ENCODE measurements at regions not wholly inside any gene's neighbourhood (a gene's known extent, or its start where the extent isn't known, plus 50 kb on each side); places are given as distances from the start of the nearest gene placed in this dataset.
"Not testable (repeated sequence)": the region's sequence is repeated elsewhere in the genome, so short reads cannot be mapped to it uniquely, and the experiment has no call there.

DNA sequence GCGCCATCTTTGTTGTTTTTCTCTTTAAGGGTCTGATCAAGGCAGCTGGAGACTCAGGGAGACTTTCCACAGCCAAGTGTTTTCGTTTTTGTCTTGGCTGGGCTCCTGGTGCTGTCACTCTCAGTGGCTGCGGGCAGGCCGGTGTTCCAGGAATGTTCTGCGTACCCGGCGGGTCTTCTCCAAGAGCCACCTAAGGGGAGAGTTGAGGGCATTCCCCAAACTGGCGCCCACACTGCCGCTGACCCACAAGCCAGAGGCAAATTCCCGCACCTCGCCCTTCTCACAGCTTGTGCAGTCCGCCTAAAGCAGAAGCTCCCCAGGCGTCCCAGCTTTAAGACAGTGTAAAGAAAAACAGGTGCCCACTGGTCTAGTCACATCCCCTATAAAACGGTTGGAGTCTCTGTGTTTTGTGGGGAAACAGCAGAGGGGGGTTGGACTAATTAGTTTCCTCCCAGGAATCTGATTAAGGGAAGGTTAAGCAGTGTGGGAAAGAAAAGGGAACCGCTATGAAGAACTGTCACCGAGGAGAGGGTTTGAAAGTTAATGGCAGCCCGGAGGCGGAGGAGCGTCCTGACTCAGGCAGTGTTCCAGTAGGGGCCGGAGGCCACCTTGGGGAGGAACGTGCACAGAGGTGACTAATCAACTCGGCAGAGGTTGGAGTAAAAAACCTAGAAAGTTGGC lies 224.5 kb downstream of the SLC4A3 start:
- H3K36me3 Mint-ChIP-seq, result no peaks in the 10 kb centered on the region
- ATAC-seq (ENCODE audit: low read depth), result no peak
- no peaks in the 10 kb centered on the region for H3K9me3 Mint-ChIP-seq
- H3K27me3 Mint-ChIP-seq, result peaks cover 17% of the 10 kb centered on the region
- no peak for DNase-seq (ENCODE audit: low spot score in 2 of 2)
- no peaks in the 10 kb centered on the region for H3K4me1 Mint-ChIP-seq
- no peak overlapping the region for H3K4me3 Mint-ChIP-seq
- no peak overlapping the region for H3K27ac Mint-ChIP-seq

- H3K27me3 Mint-ChIP-seq, result peaks cover 14% of the 10 kb centered on the region
- no peak overlapping the region for H3K4me3 Mint-ChIP-seq
- H3K36me3 Mint-ChIP-seq, result no peaks in the 10 kb centered on the region
- DNase-seq (ENCODE audit: low spot score in 2 of 2) (no peak), ATAC-seq (ENCODE audit: low read depth) (no peak)
- no peaks in the 10 kb centered on the region for H3K4me1 Mint-ChIP-seq
- H3K9me3 Mint-ChIP-seq, result no peaks in the 10 kb centered on the region
- H3K27ac Mint-ChIP-seq, result no peak overlapping the region
These were observed 225.2 kb downstream of the SLC4A3 start for GRCh38 chr2:219852626-219853025.

DNA sequence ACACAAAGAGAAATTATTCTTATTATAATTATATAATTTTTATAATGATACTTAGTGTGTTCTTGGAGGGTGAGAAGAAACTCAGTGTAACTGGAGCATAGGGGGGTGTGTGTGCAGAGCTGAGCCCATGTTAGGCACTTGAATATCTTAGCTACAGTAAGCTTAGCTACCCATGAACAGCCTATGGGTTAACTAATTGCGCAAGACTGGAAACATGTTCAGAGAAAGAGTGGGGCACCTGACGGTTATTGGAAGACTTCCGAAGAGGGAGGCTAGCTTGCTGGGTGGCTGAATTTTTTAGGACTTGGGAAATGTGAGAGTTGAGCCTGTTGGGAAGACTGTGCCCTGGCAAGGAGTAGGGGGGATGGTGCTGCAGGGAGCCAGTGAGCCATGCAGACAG lies 229.2 kb downstream of the SLC4A3 start:
- no peaks in the 10 kb centered on the region for H3K9me3 Mint-ChIP-seq
- H3K27ac Mint-ChIP-seq, result no peak overlapping the region
- no peak overlapping the region for H3K4me3 Mint-ChIP-seq
- ATAC-seq (ENCODE audit: low read depth) (no peak), DNase-seq (ENCODE audit: low spot score in 2 of 2) (no peak)
- H3K36me3 Mint-ChIP-seq, result no peaks in the 10 kb centered on the region
- H3K4me1 Mint-ChIP-seq, result no peaks in the 10 kb centered on the region
- peaks cover 10% of the 10 kb centered on the region for H3K27me3 Mint-ChIP-seq

- Mint-ChIP-seq H3K36me3 (no peaks in the 10 kb centered on the region), H3K9me3 (no peaks in the 10 kb centered on the region), H3K27ac (no peak overlapping the region), H3K4me1 (no peaks in the 10 kb centered on the region), H3K4me3 (no peak overlapping the region), H3K27me3 (peaks cover 10% of the 10 kb centered on the region)
- DNase-seq (ENCODE audit: low spot score in 2 of 2) (no peak), ATAC-seq (ENCODE audit: low read depth) (no peak)
These were observed 230.3 kb downstream of the SLC4A3 start for GRCh38 chr2:219857751-219858150.

DNA sequence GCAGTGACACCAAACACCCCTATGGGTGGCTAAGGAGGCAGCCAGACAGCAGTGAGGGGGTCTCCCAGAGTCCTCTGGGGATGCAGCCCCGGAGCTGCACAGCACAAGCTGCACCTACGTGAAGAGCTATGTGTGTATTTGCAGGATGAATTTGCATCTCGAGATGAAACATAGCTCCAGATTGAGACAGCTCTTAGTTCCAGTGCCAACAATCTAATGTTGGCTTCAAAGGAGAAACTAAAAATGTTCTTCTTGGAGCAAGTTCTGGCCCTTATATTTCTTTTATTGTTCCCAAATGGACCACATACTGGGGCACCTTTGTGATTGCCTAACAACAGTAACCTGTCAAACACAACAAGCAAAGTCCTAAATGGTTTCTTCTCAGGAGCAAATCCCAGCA lies 233.9 kb downstream of the SLC4A3 start:
- no peak overlapping the region for H3K27ac Mint-ChIP-seq
- no peak overlapping the region for H3K4me3 Mint-ChIP-seq
- no peaks in the 10 kb centered on the region for H3K36me3 Mint-ChIP-seq
- no peaks in the 10 kb centered on the region for H3K4me1 Mint-ChIP-seq
- no peaks in the 10 kb centered on the region for H3K9me3 Mint-ChIP-seq
- ATAC-seq (ENCODE audit: low read depth) (no peak), DNase-seq (ENCODE audit: low spot score in 2 of 2) (no peak)
- peaks cover 4% of the 10 kb centered on the region for H3K27me3 Mint-ChIP-seq

DNA sequence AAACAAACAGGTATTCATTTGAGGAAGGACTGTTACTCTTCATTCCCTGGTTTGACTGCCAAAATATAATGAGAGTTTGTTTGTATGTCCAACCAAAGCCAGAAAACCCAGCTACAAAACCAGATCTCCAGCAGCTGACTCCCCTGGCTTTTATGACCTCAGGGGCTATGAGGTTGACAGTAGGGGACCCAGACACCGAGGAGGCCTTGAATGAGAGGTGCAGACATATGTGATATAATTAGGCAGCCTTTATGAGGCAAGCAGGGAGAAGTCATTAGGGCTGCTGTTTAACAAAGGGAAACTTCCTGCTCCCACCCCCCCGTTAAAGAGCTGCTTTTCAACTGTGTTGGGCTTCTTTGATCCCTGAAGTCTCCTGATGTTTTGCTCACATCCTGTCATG lies 236.7 kb downstream of the SLC4A3 start:
- no peak for DNase-seq (ENCODE audit: low spot score in 2 of 2)
- H3K27ac Mint-ChIP-seq, result no peak overlapping the region
- no peaks in the 10 kb centered on the region for H3K36me3 Mint-ChIP-seq
- no peak for ATAC-seq (ENCODE audit: low read depth)
- H3K4me1 Mint-ChIP-seq, result no peaks in the 10 kb centered on the region
- H3K27me3 Mint-ChIP-seq, result peaks cover 4% of the 10 kb centered on the region
- no peak overlapping the region for H3K4me3 Mint-ChIP-seq
- H3K9me3 Mint-ChIP-seq, result no peaks in the 10 kb centered on the region

DNA sequence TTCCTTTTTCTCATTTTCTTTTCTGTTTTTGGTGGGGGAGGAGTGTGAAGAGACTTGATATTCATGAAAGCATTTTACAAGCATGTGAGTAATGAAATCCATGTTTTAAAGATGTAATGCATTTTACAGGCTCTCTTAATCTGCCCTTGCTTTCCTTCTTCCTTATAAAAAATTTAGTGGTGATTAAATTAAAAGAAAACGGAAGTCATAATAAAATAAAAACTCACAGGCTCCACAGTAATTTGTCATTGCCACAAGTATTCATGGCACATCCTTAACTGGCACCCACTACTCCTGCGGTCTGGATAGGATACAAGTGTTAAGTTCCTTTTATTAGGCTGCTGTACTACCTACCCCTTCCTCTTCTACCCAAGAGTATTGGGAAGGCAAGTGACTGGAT lies 241.2 kb downstream of the SLC4A3 start:
- Mint-ChIP-seq H3K36me3 (no peaks in the 10 kb centered on the region), H3K27me3 (peaks cover 2% of the 10 kb centered on the region), H3K27ac (no peak overlapping the region), H3K9me3 (no peaks in the 10 kb centered on the region), H3K4me1 (no peaks in the 10 kb centered on the region), H3K4me3 (no peak overlapping the region)
- DNase-seq (ENCODE audit: low spot score in 2 of 2), result no peak
- no peak for ATAC-seq (ENCODE audit: low read depth)

DNA sequence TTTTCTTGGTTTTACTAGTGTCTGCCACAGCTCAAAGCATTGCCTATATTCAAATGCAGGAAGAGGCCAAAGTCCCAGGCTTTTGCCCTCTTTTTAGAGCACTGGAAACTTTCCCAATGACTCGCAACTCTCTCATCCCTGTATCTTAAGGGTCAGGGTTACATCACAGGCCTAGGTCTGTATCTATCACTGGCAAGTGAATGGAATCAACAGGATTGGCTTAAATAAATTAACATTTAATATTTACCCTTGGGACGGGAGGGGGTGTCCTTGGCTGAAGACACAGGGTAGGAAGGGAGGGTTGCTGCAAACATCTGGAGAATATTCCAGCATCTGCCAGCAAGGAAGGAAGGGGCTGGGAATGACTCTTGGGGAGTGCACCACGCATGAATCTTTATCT lies 242.6 kb downstream of the SLC4A3 start:
- H3K4me1 Mint-ChIP-seq, result no peaks in the 10 kb centered on the region
- no peaks in the 10 kb centered on the region for H3K36me3 Mint-ChIP-seq
- H3K4me3 Mint-ChIP-seq, result no peak overlapping the region
- H3K27me3 Mint-ChIP-seq, result peaks cover 2% of the 10 kb centered on the region
- H3K27ac Mint-ChIP-seq, result no peak overlapping the region
- DNase-seq (ENCODE audit: low spot score in 2 of 2) (no peak), ATAC-seq (ENCODE audit: low read depth) (no peak)
- no peaks in the 10 kb centered on the region for H3K9me3 Mint-ChIP-seq

DNA sequence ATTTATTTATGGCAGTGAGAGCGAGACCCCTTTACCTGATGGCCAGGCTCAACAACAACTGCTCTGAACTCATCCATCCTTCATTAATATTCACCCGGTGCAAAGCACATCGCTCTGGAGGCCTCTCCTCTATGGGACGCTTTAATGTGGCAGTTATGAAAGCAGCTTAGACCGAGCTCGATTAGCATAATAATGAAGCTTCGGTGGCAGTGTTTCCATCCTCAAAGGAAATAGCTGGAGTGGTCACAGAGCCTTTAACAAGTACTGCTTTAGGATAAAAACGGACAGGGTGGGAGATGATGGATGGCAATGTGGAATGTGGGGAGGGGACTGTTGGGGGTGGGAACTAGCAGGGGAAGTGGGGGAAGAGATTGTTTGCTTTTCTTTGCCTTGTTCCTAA lies 243.9 kb downstream of the SLC4A3 start:
- no peaks in the 10 kb centered on the region for H3K27me3 Mint-ChIP-seq
- no peak for ATAC-seq (ENCODE audit: low read depth)
- no peaks in the 10 kb centered on the region for H3K4me1 Mint-ChIP-seq
- DNase-seq (ENCODE audit: low spot score in 2 of 2), result no peak
- no peaks in the 10 kb centered on the region for H3K36me3 Mint-ChIP-seq
- no peaks in the 10 kb centered on the region for H3K9me3 Mint-ChIP-seq
- H3K27ac Mint-ChIP-seq, result no peak overlapping the region
- H3K4me3 Mint-ChIP-seq, result no peak overlapping the region

GRCh38 chr2:219875036-219875435 lies 247.6 kb downstream of the SLC4A3 start:
- no peaks in the 10 kb centered on the region for H3K4me1 Mint-ChIP-seq
- DNase-seq (ENCODE audit: low spot score in 2 of 2), result no peak
- no peaks in the 10 kb centered on the region for H3K36me3 Mint-ChIP-seq
- ATAC-seq (ENCODE audit: low read depth), result no peak
- H3K4me3 Mint-ChIP-seq, result no peak overlapping the region
- peaks cover 2% of the 10 kb centered on the region for H3K9me3 Mint-ChIP-seq
- no peak overlapping the region for H3K27ac Mint-ChIP-seq
- no peaks in the 10 kb centered on the region for H3K27me3 Mint-ChIP-seq

DNA sequence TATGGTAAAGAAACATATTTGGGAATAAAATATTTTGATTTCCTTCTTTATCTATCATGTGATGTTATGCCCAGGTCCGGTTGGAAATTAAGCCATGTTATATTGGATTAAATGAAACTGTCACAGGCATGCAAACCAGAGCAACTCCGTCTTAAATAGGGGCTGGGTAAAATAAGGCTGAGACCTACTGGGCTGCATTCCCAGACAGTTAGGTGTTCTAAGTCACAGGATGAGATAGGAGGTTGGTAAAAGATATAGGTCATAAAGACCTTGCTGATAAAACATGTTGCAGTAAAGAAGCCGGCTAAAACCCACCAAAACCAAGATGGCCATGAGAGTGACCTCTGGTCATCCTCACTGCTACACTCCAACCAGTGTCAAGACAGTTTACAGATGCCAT lies 248.6 kb downstream of the SLC4A3 start:
- H3K36me3 Mint-ChIP-seq; H3K4me1 Mint-ChIP-seq; H3K27ac Mint-ChIP-seq; H3K4me3 Mint-ChIP-seq; DNase-seq (ENCODE audit: low spot score in 2 of 2); ATAC-seq (ENCODE audit: low read depth); H3K27me3 Mint-ChIP-seq; H3K9me3 Mint-ChIP-seq: not testable (repeated sequence)

- Mint-ChIP-seq H3K27ac (no peak overlapping the region), H3K4me3 (no peak overlapping the region), H3K4me1 (no peaks in the 10 kb centered on the region), H3K9me3 (peaks cover 4% of the 10 kb centered on the region), H3K36me3 (no peaks in the 10 kb centered on the region), H3K27me3 (no peaks in the 10 kb centered on the region)
- ATAC-seq (ENCODE audit: low read depth), result no peak
- DNase-seq (ENCODE audit: low spot score in 2 of 2), result no peak
These were observed 249.5 kb downstream of the SLC4A3 start for GRCh38 chr2:219876931-219877330.

- ATAC-seq (ENCODE audit: low read depth) (no peak), DNase-seq (ENCODE audit: low spot score in 2 of 2) (no peak)
- no peaks in the 10 kb centered on the region for H3K27me3 Mint-ChIP-seq
- H3K9me3 Mint-ChIP-seq, result peaks cover 4% of the 10 kb centered on the region
- H3K4me1 Mint-ChIP-seq, result no peaks in the 10 kb centered on the region
- no peak overlapping the region for H3K4me3 Mint-ChIP-seq
- no peaks in the 10 kb centered on the region for H3K36me3 Mint-ChIP-seq
- H3K27ac Mint-ChIP-seq, result no peak overlapping the region
These were observed 250.3 kb downstream of the SLC4A3 start for GRCh38 chr2:219877728-219878127.

DNA sequence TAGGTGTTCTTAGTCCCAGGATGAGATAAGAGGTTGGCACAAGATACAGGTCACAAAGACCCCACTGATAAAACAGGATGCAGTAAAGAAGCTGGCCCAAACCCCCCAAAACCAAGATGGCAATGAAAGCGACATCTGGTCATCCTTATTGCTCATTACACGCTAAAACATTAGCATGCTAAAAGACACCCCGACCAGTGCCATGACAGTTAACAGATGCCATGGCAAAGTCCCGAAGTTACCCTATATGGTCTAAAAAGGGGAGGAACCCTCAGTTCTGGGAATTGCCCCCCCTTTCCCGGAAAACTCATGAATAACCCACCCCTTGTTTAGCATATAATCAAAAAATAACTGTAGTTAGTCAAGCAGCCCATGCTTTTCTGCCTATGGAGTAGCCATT lies 251.1 kb downstream of the SLC4A3 start:
- no peaks in the 10 kb centered on the region for H3K4me1 Mint-ChIP-seq
- no peaks in the 10 kb centered on the region for H3K36me3 Mint-ChIP-seq
- H3K27ac Mint-ChIP-seq, result no peak overlapping the region
- no peak overlapping the region for H3K4me3 Mint-ChIP-seq
- H3K27me3 Mint-ChIP-seq, result no peaks in the 10 kb centered on the region
- peaks cover 4% of the 10 kb centered on the region for H3K9me3 Mint-ChIP-seq
- no peak for ATAC-seq (ENCODE audit: low read depth)
- no peak for DNase-seq (ENCODE audit: low spot score in 2 of 2)

DNA sequence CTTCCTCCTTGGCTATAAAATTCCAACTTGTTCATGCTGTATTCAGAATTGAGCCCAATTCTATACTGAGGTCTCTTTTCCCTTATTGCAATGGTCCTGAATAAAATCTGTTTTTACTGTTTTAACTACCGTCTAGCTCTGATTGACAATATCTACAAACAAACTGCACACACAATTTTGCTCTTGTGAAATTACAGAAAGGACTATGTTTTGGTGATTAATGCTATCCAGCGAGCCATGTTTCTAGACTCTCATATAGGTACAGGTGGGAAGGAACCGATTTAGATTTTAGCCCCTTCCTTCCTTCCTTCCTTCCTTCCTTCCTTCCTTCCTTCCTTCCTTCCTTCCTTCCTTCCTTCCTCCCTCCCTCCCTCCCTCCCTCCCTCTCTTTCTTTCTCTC lies 254.4 kb downstream of the SLC4A3 start:
- H3K27ac Mint-ChIP-seq, result no peak overlapping the region
- peaks cover 1% of the 10 kb centered on the region for H3K27me3 Mint-ChIP-seq
- H3K4me3 Mint-ChIP-seq, result no peak overlapping the region
- no peak for ATAC-seq (ENCODE audit: low read depth)
- H3K9me3 Mint-ChIP-seq, result peaks cover 4% of the 10 kb centered on the region
- DNase-seq (ENCODE audit: low spot score in 2 of 2), result no peak
- H3K4me1 Mint-ChIP-seq, result no peaks in the 10 kb centered on the region
- no peaks in the 10 kb centered on the region for H3K36me3 Mint-ChIP-seq

All from memory B cell (primary cell).